ENCODE measurements at regions not wholly inside any gene's neighbourhood (a gene's known extent, or its start where the extent isn't known, plus 50 kb on each side); places are given as distances from the start of the nearest gene placed in this dataset.

DNA sequence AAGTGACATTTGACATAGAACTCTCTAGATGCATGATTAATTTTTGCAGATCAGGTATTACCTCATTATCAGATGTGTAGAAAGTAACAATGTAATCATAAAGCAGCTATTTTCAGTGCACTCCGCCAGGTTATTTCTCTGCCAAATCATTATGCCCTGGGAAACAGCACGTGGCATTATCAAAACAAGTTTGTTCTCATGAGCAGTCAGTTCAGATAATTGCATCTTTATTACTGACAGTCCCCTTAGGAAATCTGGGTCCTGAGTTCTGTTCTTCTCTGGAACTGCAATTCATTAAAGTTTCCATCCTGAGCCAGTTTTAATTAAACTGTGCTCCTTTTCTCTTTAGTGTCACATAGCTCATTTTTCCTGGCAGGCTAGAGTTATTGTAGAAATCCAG is 94.7 kb upstream of the KRR1 start:
- TF ChIP-seq TAF1 (IDR thresholded peaks at IDR 0.05; ENCODE audit: borderline replicate concordance, insufficient read depth, low read length) = no peak
- TF ChIP-seq POLR2AphosphoS5 (IDR thresholded peaks at IDR 0.05; ENCODE audit: low read depth, low read length) = no peak
- TF ChIP-seq, protein P1, sequence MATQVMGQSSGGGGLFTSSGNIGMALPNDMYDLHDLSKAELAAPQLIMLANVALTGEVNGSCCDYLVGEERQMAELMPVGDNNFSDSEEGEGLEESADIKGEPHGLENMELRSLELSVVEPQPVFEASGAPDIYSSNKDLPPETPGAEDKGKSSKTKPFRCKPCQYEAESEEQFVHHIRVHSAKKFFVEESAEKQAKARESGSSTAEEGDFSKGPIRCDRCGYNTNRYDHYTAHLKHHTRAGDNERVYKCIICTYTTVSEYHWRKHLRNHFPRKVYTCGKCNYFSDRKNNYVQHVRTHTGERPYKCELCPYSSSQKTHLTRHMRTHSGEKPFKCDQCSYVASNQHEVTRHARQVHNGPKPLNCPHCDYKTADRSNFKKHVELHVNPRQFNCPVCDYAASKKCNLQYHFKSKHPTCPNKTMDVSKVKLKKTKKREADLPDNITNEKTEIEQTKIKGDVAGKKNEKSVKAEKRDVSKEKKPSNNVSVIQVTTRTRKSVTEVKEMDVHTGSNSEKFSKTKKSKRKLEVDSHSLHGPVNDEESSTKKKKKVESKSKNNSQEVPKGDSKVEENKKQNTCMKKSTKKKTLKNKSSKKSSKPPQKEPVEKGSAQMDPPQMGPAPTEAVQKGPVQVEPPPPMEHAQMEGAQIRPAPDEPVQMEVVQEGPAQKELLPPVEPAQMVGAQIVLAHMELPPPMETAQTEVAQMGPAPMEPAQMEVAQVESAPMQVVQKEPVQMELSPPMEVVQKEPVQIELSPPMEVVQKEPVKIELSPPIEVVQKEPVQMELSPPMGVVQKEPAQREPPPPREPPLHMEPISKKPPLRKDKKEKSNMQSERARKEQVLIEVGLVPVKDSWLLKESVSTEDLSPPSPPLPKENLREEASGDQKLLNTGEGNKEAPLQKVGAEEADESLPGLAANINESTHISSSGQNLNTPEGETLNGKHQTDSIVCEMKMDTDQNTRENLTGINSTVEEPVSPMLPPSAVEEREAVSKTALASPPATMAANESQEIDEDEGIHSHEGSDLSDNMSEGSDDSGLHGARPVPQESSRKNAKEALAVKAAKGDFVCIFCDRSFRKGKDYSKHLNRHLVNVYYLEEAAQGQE (IDR thresholded peaks at IDR 0.05; ENCODE audit: insufficient read depth in 1 of 2, low read depth in 2 of 2, low read length in 2 of 2) = no peak
- no peak for TF ChIP-seq FOXP2 (optimal IDR thresholded peaks at IDR 0.05; ENCODE audit: borderline replicate concordance, extremely low read depth, extremely low read length, insufficient read depth)
- no peak for TF ChIP-seq SIN3A (IDR thresholded peaks at IDR 0.05; ENCODE audit: borderline replicate concordance, insufficient read depth, low read length)

All from PFSK-1 (cell line).